Adrenal gland (tissue), 5 donors: ENCODE measurements at regions not wholly inside any gene's neighbourhood (a gene's known extent, or its start where the extent isn't known, plus 50 kb on each side); places are given as distances from the start of the nearest gene placed in this dataset.

Experiments
- POLR2A ChIP-seq, 2 donors: fragments of 450-650 bp; IDR thresholded peaks; one replicate each; pipeline ENCODE4 v1.6.1; 2017; ENCODE audit warnings: antibody characterized with exemption in 2 of 2, mild to moderate bottlenecking in 2 of 2, moderate library complexity in 1 of 2
- TF ChIP-seq, protein P1 (sequence below), 6 experiments: fragments of 450-650 bp in 4 of 6; fragments of 200-600 bp in 2 of 6; sonication (generic) in 1 of 6; IDR thresholded peaks; 1 replicate in 5 of 6; 2 replicates in 1 of 6; pipeline versions ENCODE4 v1.5.1 to v1.8.0; 2016 to 2021; ENCODE audit warnings: antibody characterized with exemption in 6 of 6, mild to moderate bottlenecking in 2 of 6, moderate library complexity in 1 of 6
- donor health status: DM: no; HTN: no; CAD: no.

DNA sequence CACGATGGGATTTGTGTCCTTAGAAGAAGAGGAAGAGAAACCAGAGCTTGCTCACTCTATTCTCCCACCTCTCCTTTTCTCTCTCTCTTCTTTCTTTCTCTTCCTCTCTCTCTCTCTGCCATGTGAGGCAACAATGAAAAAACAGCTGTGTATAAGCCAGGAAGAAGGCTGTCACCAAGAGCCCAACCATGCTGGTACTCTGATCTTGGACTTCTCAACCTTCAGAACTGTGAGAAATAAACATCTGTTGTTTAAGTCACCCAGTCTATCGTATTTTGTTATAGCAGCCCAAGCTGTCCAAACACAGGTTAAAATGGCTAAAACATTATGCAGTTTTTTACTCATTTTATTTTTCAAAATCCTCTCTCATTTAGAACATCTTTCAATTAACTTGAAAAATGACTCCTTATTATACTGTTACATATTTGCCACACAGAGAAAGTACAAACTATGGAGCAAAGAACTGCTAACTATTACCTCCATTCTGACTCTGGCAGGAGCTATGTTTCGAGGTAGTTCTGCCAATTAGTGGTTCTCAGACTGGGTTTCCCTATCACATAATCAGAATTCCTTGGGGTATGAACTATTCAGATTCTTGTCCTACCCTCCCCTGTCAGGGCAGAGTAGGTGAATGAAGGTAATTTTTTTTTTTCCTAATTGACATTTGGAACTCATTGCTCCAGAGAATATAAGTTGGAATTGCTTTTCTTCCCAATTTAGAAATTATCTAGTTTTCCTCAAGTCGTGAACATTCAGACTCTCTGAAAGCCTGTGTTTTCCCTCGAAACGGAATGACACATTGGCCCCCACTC is 434.6 kb downstream of the ENC1 start:
- TF ChIP-seq, protein P1, sequence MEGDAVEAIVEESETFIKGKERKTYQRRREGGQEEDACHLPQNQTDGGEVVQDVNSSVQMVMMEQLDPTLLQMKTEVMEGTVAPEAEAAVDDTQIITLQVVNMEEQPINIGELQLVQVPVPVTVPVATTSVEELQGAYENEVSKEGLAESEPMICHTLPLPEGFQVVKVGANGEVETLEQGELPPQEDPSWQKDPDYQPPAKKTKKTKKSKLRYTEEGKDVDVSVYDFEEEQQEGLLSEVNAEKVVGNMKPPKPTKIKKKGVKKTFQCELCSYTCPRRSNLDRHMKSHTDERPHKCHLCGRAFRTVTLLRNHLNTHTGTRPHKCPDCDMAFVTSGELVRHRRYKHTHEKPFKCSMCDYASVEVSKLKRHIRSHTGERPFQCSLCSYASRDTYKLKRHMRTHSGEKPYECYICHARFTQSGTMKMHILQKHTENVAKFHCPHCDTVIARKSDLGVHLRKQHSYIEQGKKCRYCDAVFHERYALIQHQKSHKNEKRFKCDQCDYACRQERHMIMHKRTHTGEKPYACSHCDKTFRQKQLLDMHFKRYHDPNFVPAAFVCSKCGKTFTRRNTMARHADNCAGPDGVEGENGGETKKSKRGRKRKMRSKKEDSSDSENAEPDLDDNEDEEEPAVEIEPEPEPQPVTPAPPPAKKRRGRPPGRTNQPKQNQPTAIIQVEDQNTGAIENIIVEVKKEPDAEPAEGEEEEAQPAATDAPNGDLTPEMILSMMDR (IDR thresholded peaks at IDR 0.05), result no peak
- no peak for TF ChIP-seq POLR2A (IDR thresholded peaks at IDR 0.05)
